ENCODE measurements at regions not wholly inside any gene's neighbourhood (a gene's known extent, or its start where the extent isn't known, plus 50 kb on each side); places are given as distances from the start of the nearest gene placed in this dataset.

- TF ChIP-seq POLR2A (IDR thresholded peaks at IDR 0.05) (no peak), CTCF (IDR thresholded peaks at IDR 0.05) (no peak)
- Histone ChIP-seq H3K9me3 (no peaks in the 10 kb centered on the region), H3K4me1 (peaks cover 5% of the 10 kb centered on the region), H3K27me3 (no peaks in the 10 kb centered on the region), H3K4me3 (no peak overlapping the region), H3K27ac (no peak overlapping the region), H3K36me3 (ENCODE audit: low read depth, missing control alignments) (no peaks in the 10 kb centered on the region)
- WGBS, 2 donors, result 17 to 38% methylated on average over 3 to 4 of the region's 4 CpGs
- DNase-seq, result peak; percentile 56
- intact Hi-C loops (cut with DNase I; ENCODE audit: low total_unique reads), result no loop called here
These were observed 113.9 kb upstream of the DYRK2 start for GRCh38 chr12:67534681-67535080.

GRCh38 chr12:67535176-67535575 is 113.4 kb upstream of the DYRK2 start:
- Histone ChIP-seq H3K27ac (no peak overlapping the region), H3K27me3 (no peaks in the 10 kb centered on the region), H3K4me1 (peaks cover 5% of the 10 kb centered on the region), H3K9me3 (no peaks in the 10 kb centered on the region), H3K4me3 (no peak overlapping the region), H3K36me3 (ENCODE audit: low read depth, missing control alignments) (no peaks in the 10 kb centered on the region)
- 64 to 74% methylated on average over 6 of the region's 6 CpGs for WGBS, 2 donors
- DNase-seq, result no peak
- intact Hi-C loops (cut with DNase I; ENCODE audit: low total_unique reads), result no loop called here
- TF ChIP-seq POLR2A (IDR thresholded peaks at IDR 0.05), result no peak
- TF ChIP-seq CTCF (IDR thresholded peaks at IDR 0.05), result no peak

GRCh38 chr12:67535971-67536370 is 112.6 kb upstream of the DYRK2 start:
- no peak for DNase-seq
- no peaks in the 10 kb centered on the region for H3K36me3 ChIP-seq (ENCODE audit: low read depth, missing control alignments)
- 87 to 88% methylated on average over 5 of the region's 5 CpGs for WGBS, 2 donors
- peaks cover 5% of the 10 kb centered on the region for H3K4me1 ChIP-seq
- H3K9me3 ChIP-seq, result no peaks in the 10 kb centered on the region
- intact Hi-C loops (cut with DNase I; ENCODE audit: low total_unique reads), result no loop called here
- TF ChIP-seq POLR2A (IDR thresholded peaks at IDR 0.05) (no peak), CTCF (IDR thresholded peaks at IDR 0.05) (no peak)
- no peak overlapping the region for H3K4me3 ChIP-seq
- H3K27ac ChIP-seq, result no peak overlapping the region
- H3K27me3 ChIP-seq, result no peaks in the 10 kb centered on the region

- Histone ChIP-seq H3K4me1 (peaks cover 2% of the 10 kb centered on the region), H3K27ac (no peak overlapping the region), H3K9me3 (no peaks in the 10 kb centered on the region), H3K36me3 (ENCODE audit: low read depth, missing control alignments) (no peaks in the 10 kb centered on the region), H3K4me3 (no peak overlapping the region), H3K27me3 (no peaks in the 10 kb centered on the region)
- TF ChIP-seq POLR2A (IDR thresholded peaks at IDR 0.05) (no peak), CTCF (IDR thresholded peaks at IDR 0.05) (no peak)
- intact Hi-C loops (cut with DNase I; ENCODE audit: low total_unique reads), result no loop called here
- WGBS, 2 donors, result 83 to 87% methylated on average over 9 of the region's 9 CpGs
- DNase-seq, result no peak
These were observed 109.2 kb upstream of the DYRK2 start for GRCh38 chr12:67539329-67539728.

- TF ChIP-seq CTCF (IDR thresholded peaks at IDR 0.05), result no peak
- no peak for TF ChIP-seq POLR2A (IDR thresholded peaks at IDR 0.05)
- H3K4me1 ChIP-seq, result no peaks in the 10 kb centered on the region
- no peaks in the 10 kb centered on the region for H3K9me3 ChIP-seq
- DNase-seq, result no peak
- intact Hi-C loops (cut with DNase I; ENCODE audit: low total_unique reads), result no loop called here
- H3K36me3 ChIP-seq (ENCODE audit: low read depth, missing control alignments), result no peaks in the 10 kb centered on the region
- WGBS, 2 donors, result 92 to 96% methylated on average over 3 of the region's 3 CpGs
- no peaks in the 10 kb centered on the region for H3K27me3 ChIP-seq
- H3K4me3 ChIP-seq, result no peak overlapping the region
- H3K27ac ChIP-seq, result no peak overlapping the region
These were observed 108.6 kb upstream of the DYRK2 start for GRCh38 chr12:67539946-67540345.

Measured in testis (tissue), 2 donors.